NCI-H2029 (cell line): ENCODE measurements at regions not wholly inside any gene's neighbourhood (a gene's known extent, or its start where the extent isn't known, plus 50 kb on each side); places are given as distances from the start of the nearest gene placed in this dataset.
"Not testable (repeated sequence)": the region's sequence is repeated elsewhere in the genome, so short reads cannot be mapped to it uniquely, and the experiment has no call there.

Experiments used
- DNase-seq: peaks from one replicate; lab custom pipeline; 2025; lab: John Stamatoyannopoulos, UW

DNA sequence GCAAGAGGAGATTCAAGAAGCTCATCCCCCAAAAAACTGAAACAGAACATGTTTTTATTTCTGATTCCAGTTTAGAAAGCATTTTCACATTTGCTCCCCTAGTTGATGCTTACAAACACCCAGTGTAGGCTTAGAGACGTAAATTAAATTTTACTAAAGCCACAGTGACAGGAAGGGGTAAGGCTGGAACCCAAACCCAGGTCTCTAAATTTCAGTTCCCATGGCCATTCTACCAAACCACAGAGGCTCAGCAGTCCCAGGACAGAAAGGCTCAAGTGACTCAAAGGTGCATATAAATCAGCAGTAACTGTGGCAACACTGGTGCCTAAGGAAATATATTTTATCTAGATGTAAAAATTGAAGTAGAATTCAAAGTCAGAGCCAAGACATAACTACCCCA, 128.7 kb downstream of the CEP120 start:
- DNase-seq: no peak

DNA sequence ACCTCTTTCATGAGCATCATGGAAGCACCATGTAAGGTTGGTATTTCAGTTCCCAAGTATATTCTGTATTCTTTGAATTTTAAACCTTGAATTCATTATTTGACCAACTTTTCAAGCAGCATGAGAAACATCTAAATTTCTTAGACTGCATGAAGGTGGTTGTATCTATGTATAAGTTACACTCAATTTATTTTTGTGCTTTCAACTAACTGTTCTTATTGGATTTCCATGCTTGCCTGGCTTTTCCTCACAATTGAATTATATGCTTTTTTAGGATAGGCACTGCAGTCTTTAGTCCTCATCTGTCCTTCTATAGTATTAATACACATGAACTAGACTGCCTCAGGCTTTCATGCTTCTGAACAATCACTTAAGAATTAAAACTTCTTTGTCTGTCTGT, 134.0 kb downstream of the CEP120 start:
- no peak for DNase-seq

DNA sequence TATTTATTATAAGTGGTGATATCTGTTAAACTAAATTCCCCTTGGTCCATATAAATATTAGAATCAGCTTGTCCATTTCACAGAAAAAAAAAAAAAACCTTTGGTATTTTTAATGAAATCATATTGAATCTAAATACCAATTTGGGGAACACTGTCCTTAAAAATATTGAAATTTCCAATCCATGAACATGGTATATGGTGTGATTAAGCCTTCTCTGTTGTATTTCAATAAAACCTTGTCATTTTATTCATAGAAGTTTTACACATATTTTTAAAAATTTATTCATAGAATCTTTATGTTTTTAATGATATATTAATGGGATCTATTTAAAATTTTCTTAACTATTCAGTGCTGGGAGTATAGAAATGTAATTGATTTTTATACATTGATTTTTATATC, 135.3 kb downstream of the CEP120 start:
- no peak for DNase-seq

DNA sequence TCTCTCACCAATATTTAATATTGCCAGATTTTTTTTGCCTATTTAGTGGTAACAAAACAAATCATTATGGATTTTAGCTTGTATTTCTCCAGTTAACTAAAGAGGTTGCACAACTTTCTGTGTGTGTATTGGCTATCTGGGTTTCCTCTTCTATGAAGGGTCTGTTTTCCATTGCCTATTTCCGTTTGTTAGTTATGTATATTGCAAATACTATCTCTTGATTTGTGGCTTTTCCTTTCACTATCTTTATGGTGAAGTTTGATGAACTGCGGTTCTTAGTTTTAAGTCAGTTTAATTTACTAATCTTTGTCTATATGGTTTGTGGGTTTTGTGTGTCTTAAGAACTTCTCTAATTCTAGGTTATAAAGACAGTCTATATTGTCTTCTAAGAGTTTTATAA, 136.3 kb downstream of the CEP120 start:
- no peak for DNase-seq

DNA sequence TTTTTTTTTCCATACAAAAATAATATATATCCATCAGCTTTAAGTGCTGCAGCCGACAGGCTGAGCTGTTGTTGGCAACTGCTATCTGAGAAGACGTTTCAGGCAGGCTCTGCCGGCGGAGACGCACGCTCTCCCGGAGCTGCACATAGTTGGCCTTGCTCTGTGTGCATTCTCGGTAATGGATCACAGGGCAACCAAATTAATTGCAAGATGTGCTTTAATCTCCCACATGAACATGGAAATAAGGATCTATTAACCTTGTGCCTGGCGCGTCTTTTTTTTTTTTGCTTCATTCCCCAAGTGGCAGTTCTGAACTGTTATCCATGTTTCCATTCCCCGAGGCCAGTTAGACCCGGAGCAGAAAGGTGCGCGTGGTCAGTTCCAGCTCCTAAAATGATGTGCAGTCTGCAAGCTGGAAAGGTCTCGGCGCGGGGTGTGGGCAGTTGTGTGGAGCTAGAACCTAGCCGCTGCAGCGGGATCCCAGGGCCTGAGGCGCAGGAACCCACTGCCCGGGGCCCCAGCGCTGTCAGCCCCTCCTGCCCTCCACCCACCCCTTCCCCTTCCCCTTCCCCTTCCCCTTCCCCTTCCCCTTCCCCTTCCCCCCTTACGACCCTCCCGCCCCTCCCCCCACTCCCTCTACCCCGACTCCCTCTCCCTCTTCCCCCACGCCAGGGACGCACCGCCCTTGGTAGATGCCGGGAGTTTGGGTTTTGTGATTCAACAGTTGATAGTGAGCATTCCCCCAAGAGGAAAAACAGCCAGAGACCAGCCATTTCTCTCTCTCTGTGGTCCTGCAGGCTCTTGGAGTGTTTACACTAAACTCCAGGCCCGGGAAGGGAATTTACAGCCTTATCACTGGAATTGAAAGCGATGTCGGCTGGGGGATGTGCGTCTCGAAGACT, 137.8 kb downstream of the CEP120 start:
- peak; percentile 2 for DNase-seq

DNA sequence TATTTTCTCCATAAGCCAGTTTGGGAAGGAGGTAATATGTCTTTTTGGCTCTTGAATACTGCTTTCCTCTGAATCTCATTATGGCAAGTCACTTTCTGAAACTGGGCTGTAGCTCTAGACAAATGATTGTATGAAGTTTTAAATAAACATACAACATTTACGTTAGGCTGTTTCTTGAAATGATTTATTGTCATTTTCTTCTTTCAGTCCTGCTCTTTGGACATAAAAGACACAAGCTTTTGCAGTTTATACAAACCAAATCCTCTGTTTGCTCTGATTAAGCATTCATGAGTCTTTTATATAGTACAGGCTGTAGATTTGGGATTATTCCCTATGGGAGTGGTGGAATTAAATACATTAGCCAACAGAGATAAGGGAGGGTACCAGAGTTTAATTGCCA, 139.7 kb downstream of the CEP120 start:
- no peak for DNase-seq

DNA sequence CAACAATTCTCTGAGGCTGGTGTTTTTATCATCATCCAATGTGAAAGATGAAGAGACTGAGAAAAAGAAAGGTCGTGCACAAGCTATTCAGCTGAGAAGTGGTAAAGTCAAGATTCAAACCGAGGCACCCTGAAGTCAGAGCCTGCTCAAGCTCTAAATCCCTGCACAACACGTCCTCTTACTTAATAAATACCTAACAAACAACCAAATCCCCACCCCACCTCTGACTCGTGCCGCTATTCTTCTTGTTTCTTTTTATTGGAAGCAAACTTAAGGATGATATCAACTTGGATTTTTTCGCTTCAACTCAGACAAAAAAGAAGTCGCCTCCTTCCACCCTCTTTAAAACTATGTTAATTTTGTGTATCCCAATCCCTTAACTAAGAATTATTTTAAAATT, 140.2 kb downstream of the CEP120 start:
- DNase-seq: no peak

DNA sequence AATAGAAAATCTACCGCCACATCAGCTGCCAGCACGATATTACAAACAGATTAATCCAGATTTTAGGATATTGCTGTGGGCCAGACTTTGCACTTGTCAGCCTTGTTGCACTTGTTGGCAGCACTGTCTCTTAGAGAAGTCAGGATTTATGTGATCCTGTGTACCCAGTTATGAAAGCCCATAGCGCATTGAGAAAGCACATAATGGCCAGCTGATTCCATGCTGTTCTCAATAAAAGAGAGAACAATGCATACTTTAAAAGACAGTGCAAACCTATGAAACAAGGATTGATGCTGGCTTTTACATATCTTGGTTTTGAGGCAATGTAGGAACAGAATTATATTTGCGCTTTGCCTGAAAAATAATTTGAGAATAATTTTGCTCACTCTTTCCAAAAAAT, 140.8 kb downstream of the CEP120 start:
- DNase-seq: no peak

DNA sequence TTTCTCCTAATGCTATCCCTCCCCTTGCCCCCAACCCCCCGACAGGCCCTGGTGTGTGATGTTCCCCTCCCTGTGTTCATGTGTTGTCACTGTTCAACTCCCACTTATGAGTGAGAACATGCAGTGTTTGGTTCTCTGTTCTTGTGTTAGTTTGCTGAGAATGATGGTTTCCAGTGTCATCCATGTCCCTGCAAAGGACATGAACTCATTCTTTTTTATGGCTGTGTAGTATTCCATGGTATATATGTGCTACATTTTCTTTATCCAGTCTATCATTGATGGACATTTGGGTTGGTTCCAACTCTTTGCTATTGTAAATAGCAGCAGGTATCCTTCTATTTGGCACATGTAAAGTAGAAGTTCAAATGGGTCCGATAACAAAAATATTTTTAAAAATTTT, 142.3 kb downstream of the CEP120 start:
- DNase-seq: not testable (repeated sequence)

DNA sequence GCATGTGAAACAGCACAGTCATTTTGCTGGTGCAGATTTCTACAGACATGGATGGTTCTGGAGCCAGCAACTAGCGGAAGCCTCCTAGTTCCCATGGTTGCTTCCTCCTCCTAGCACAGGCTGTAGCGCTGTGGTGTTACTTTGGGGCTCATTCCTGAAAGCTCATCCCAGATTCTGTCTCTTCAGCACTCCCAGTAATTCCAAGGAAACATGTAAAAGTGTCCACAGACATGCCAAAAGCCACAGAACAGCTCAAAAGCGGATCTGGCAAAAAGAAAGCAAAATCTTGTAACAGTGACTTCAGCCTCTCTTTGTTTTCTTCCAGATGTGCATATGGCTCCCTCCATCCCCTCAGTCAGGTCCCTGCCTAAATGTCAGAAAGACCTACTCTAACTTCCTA, 144.1 kb downstream of the CEP120 start:
- no peak for DNase-seq

DNA sequence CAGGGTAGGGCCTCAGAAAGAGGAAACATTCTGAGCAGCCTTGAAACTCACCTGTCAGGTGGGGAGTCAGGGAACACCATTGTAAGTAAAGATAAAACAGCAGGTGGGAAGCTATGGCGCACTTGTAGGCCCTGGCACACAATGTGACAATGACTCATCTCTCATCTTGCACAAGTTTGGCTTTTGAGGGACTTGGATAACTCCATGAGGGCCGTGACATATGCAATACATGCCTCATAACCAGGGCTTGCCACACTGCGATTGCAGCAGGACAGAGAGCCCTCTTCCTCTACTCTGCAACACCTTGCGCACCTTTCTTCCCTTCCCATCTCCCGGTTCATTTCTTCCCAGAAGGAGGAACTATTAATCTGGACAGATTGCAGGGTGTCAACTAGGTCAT, 144.9 kb downstream of the CEP120 start:
- DNase-seq: no peak

DNA sequence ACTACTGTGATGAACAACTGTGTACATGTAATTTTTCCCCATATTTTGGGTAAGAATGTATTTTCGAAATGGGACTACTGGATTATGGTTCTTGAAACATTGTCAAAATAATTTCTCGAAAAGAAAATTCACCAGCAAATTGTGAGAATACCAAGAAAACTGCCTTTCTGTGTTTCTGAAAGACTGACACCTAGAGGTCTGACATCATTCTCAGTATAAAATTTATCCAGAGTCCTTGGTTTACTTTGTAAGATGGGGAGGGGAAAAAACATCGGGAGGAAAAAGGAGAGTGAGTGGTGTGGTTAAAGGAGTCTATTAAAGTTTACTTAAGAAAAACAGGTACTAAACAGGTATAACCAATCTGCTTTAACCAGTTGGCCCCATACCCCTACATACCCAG, 149.2 kb downstream of the CEP120 start:
- no peak for DNase-seq

DNA sequence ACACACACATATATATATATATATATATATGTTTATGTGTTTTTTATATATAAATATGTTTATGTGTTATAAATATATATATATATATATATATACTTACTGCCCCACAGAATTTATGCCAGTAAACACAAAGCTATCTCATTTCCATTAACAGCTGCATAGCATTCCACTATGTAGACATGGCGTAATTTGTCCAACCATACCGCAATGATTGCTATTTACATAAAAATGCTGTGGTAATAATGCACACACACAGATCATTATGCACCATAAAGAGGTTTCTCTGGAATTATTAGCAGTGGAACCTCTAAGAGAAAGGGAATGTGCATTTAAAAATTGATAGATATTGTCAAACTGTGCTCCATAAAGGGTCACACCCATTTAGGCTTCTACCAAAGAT, 150.1 kb downstream of the CEP120 start:
- DNase-seq: no peak

DNA sequence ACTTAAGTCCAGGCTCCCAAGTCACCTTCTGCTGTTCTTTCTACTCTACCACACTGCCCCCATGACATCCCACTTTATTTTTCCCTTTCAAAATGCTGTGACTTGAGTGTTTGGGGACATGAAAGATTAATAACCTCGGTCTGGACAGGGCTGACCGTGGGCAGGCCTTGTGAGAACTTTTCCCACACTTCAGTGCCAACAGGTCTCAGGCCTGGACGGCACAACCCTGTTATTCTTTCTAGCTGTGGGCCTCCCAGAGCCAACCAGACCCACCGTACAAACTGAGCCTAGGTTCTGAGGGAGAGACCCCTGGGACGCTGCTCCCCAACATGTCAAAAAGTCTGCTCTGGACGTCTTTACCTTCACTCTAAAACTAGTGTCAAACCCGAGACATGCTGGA, 153.4 kb downstream of the CEP120 start:
- DNase-seq: no peak

DNA sequence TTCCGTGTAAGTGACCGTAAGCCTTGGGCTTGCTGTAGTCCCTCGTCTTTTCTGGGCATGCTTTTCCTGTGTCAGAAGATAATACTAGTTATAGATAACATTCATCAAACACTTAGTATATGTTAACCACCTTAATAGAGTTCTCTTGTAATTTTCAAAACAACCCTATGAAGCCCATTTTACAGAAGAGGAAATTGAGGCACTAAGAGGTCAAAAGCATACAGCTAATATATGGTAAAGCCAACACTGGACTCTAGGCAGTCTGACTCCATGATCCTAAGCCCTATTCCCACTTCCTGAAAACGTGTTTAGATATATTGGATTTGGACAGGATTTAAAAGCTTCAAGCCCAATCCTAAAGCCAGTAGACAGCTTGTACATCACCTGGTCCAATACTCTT, 153.8 kb downstream of the CEP120 start:
- no peak for DNase-seq

DNA sequence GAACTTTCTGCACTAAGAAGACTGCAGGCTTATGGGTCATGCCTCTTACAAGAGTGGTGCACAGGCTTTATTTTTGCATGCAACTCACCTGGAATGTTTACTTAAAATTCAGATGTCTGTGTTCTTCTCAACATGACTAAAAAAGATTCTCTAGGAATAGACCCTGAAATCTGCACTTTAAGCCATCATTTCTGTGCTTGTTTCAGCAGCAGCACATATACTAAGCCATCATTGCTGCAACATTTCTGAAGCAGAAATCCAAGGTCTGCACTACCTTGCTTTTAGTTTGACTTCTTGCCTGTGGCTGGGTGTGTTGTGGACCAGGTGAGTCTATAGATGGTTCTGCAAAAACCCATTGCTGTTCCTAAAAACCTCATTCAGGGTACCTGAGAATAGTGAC, 156.8 kb downstream of the CEP120 start:
- no peak for DNase-seq

DNA sequence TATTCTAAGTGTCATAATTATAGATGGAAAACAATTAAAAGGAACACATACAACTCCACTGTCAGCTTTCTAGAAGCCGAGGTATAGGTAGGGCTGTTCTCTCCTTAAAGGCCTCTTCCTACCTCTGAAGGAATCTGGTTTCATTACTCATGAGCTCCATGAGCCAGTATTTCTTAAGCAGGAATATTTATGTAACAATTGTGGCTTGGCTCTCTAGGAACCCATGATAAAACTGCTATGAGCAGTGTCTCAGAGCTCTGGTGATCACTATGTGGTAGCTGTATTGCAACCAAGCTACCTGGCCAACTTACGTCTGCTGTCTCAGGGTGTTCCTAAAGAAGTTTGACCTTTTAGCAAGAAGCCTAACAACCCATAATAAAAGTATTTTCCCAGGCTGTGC, 157.7 kb downstream of the CEP120 start:
- DNase-seq: no peak

DNA sequence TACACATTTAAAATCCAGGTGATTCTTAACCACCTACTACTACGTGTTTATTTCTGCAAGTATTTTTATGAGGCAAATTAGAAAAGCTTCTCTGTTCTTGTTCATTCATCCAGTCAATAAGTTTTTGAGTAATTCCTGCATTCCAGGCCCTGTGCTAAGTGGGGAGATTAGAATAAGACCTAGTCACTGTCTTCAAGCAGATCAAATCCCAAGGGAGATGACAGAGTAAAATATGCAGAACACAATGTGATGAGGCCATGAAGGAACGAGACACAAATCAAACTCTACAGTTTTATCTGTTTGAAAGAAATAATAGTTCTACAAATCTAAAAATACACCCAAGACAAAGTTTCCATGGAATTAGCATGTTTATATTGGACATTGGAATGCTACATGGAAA, 158.8 kb downstream of the CEP120 start:
- no peak for DNase-seq

DNA sequence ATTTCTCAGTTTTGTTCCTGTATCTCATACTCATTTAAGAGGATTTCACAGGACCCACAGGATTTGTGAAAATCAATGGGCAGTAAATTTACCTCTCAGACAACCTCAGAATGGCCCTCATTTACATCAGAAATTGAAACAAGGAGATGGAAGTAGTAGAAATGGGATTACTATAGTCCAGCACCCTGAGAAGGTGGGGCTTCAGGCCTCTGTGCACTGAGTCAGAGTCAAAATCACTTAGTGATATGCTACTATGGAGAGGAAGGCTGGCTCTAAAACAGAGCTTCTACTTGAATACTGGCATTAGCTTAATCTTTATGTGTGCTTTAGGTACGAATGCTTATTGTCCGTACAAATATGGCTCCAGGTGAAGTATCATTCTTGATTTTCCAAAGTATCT, 159.3 kb downstream of the CEP120 start:
- DNase-seq: no peak

DNA sequence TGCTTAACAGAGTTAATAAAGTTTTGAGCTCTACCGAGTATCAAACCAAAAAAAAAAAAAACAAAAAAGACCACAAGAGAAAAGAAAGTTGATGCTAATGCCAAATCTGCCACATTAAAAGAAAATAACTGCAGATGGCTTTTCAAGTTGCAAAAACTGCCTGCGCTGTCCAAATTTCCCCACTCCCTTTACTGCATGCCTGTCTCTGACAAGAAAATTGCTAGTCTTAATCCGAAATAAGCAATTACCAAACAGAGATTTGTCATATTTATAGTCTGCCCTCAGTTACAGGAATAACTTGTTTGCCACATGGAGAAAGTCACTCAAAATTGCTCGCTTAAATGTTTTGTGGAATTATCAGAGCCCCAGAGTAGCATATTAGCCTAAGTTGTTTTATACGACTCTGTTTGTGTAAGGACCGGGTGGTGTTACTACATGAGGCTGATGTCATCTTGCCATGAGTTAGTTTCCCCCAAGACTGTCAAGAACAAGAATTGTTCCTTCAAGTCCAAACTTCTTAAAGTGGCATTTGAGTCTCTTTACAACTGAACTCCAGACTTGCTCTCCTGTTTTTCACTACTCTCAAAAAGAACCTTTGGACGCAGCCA, 160.9 kb downstream of the CEP120 start:
- DNase-seq: no peak

DNA sequence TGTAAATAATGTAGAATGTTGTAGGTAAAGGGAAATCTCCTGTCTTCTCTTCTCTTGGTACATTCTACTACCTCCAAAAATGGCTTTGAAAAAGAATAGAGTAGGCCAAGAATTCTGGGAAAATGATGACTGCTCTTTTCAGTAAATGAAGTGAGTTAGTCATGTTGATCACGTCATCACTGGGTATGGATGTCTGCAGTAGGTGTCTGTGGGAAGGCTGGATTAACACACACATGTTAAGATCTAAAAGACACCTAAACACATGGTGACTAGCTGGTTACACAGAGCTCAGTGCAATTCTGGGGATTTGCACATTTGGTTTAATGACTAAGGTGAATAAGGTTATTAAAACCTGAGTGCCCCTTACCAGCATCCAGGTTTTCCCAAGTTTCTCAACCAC, 161.5 kb downstream of the CEP120 start:
- DNase-seq: no peak

DNA sequence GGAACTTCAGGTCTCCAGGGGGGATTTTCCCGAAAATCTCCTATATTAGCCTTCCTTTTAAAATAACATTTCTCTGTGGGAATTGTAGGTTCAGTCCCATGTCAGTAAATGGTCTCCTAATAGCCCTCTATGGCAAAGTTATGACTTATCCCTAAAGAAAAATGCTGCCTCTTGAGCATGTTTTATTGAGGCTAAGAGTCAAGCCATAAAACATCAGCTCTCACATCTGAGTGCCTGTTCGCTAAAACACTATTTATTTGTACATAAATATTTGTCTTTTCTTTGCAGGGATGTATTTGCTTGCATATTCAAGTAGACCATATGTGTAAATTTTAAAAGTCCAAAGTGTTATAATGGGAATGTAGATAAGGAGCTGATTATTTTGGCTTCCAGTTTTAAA, 160.4 kb downstream of the PRDM6 start:
- no peak for DNase-seq

DNA sequence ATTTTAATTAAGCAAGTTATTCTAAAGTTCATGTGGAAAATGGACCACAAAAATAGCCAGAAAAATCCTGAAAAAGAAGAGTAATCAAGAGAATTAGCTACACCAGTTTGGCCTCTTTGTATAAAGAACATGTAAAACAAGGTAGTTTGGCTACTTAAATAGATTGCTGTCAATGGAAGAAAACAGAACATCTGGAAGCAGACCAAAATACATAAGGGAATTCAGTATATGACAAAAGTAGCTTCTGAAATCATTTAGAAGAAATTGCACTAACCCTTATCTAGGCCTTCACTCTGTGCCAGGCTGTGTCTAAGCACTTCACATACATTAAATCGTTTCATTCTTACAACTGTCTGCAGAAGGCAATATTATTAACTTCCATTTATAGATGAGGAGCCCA, 156.6 kb downstream of the PRDM6 start:
- DNase-seq: no peak

DNA sequence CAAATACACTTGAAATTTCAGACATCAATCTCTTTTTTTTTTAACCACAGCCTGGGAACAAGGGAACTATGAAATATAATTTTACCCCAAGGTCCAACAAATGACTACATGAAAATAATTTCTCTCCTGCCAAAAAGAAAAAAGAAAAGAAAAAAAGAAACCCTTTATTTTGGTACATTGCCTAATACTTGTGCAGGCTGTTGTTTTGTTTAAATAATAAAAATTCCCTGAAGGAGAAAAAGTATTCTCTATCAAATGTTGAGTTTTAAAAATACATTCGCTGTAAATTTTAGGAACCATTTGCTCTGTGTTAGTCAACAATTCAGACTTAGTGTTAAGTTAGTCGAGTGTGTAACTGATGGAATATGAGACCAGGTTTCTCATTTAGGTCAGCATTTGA, 155.4 kb downstream of the PRDM6 start:
- no peak for DNase-seq
